Astrocyte (in vitro differentiated cells and primary cell): ENCODE measurements at regions not wholly inside any gene's neighbourhood (a gene's known extent, or its start where the extent isn't known, plus 50 kb on each side); places are given as distances from the start of the nearest gene placed in this dataset.

ENCODE experiments used
- CTCF ChIP-seq: IDR thresholded peaks from 2 replicates; pipeline ENCODE4 v1.5.1; 2011; ENCODE audit warnings: low read depth, mild to moderate bottlenecking, inconsistent platforms, low read length, moderate library complexity; ENCODE audit not compliant: insufficient read depth
- EZH2 ChIP-seq: IDR thresholded peaks from 2 replicates; pipeline ENCODE4 v1.6.1; 2012; ENCODE audit warnings: mild to moderate bottlenecking, low read length, inconsistent platforms; ENCODE audit not compliant: insufficient read depth

GRCh38 chr2:14536976-14537375, 95.5 kb upstream of the LRATD1 start:
- TF ChIP-seq CTCF, result no peak
- TF ChIP-seq EZH2, result no peak
